OCI-LY3 (cell line): ENCODE measurements at regions not wholly inside any gene's neighbourhood (a gene's known extent, or its start where the extent isn't known, plus 50 kb on each side); places are given as distances from the start of the nearest gene placed in this dataset.

Experiments used
- EZH2phosphoT487 ChIP-seq: fragments of 200-600 bp; shearing (Covaris generic); IDR thresholded peaks from 2 replicates; pipeline ENCODE4 v1.6.1; 2018; ENCODE audit warnings: antibody characterized with exemption, mixed run types, low read depth
- TF ChIP-seq, protein P1 (sequence below): fragments of 200-600, 300-600 bp; sonication (generic); IDR thresholded peaks from 2 replicates; pipeline ENCODE4 v1.5.1; 2014; ENCODE audit warnings: antibody characterized with exemption, low read length, low read depth

GRCh38 chr20:53773792-53774401 lies 180.3 kb upstream of the ZNF217 start:
- TF ChIP-seq, protein P1, sequence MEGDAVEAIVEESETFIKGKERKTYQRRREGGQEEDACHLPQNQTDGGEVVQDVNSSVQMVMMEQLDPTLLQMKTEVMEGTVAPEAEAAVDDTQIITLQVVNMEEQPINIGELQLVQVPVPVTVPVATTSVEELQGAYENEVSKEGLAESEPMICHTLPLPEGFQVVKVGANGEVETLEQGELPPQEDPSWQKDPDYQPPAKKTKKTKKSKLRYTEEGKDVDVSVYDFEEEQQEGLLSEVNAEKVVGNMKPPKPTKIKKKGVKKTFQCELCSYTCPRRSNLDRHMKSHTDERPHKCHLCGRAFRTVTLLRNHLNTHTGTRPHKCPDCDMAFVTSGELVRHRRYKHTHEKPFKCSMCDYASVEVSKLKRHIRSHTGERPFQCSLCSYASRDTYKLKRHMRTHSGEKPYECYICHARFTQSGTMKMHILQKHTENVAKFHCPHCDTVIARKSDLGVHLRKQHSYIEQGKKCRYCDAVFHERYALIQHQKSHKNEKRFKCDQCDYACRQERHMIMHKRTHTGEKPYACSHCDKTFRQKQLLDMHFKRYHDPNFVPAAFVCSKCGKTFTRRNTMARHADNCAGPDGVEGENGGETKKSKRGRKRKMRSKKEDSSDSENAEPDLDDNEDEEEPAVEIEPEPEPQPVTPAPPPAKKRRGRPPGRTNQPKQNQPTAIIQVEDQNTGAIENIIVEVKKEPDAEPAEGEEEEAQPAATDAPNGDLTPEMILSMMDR, result no peak
- TF ChIP-seq EZH2phosphoT487, result no peak
